CD14-positive monocyte (primary cell): ENCODE measurements at regions not wholly inside any gene's neighbourhood (a gene's known extent, or its start where the extent isn't known, plus 50 kb on each side); places are given as distances from the start of the nearest gene placed in this dataset.

Source experiments
- DNase-seq, 3 donors: peaks; one replicate each; pipeline ENCODE4 v3.0.0-alpha.2; 2011 to 2022
- H2AFZ ChIP-seq: 2 replicates; pipeline ENCODE4 v1.6.0; 2012; ENCODE audit warnings: mild to moderate bottlenecking, low read depth, low read length, inconsistent platforms; ENCODE audit not compliant: insufficient read depth, poor library complexity, severe bottlenecking
- H3K27ac ChIP-seq, 2 donors: 1 replicate in 1 of 2; 2 replicates in 1 of 2; pipeline ENCODE4 v1.5.1; 2012 to 2013; ENCODE audit warnings: low read length in 2 of 2, control low read depth in 1 of 2, inconsistent platforms in 1 of 2, low read depth in 1 of 2, mild to moderate bottlenecking in 1 of 2
- H3K27me3 ChIP-seq, 2 donors: one replicate each; pipeline versions ENCODE4 v1.6.0 to v1.6.1; 2011 to 2013; ENCODE audit warnings: low read length in 2 of 2; ENCODE audit not compliant: control insufficient read depth in 2 of 2, insufficient read depth in 2 of 2
- H3K36me3 ChIP-seq, 2 donors: replicated peaks in 1 of 2; 1 replicate in 1 of 2; 2 replicates in 1 of 2; pipeline versions ENCODE4 v1.5.1 to v1.6.1; 2012 to 2013; ENCODE audit warnings: low read length in 2 of 2, control low read depth in 1 of 2, inconsistent platforms in 1 of 2, mild to moderate bottlenecking in 1 of 2; ENCODE audit not compliant: insufficient read depth in 2 of 2, control insufficient read depth in 1 of 2
- H3K4me1 ChIP-seq, 2 donors: 1 replicate in 1 of 2; 2 replicates in 1 of 2; pipeline versions ENCODE4 v1.5.1 to v1.6.1; 2012 to 2013; ENCODE audit warnings: low read length in 2 of 2, control low read depth in 1 of 2, inconsistent platforms in 1 of 2, mild to moderate bottlenecking in 1 of 2, moderate library complexity in 1 of 2; ENCODE audit not compliant: insufficient read depth in 2 of 2, control insufficient read depth in 1 of 2
- H3K4me2 ChIP-seq: replicated peaks from 2 replicates; pipeline ENCODE3; 2012; ENCODE audit warnings: low read length, moderate library complexity, mild to moderate bottlenecking; ENCODE audit not compliant: poor library complexity, severe bottlenecking; ENCODE audit errors: extremely low read depth
- H3K4me3 ChIP-seq, 3 experiments: fragments of 200-600 bp in 1 of 3; sonication (generic) in 1 of 3; replicated peaks in 1 of 3; 1 replicate in 2 of 3; 2 replicates in 1 of 3; pipeline ENCODE4 v1.5.1; 2011 to 2013; ENCODE audit warnings: low read length in 3 of 3, mild to moderate bottlenecking in 3 of 3, control low read depth in 2 of 3, low read depth in 2 of 3, inconsistent platforms in 1 of 3, moderate library complexity in 1 of 3
- H3K79me2 ChIP-seq: 2 replicates; pipeline ENCODE4 v1.6.0; 2012; ENCODE audit warnings: mild to moderate bottlenecking, control low read depth, inconsistent platforms, low read length, moderate library complexity; ENCODE audit not compliant: insufficient read depth
- H3K9ac ChIP-seq: 2 replicates; pipeline ENCODE4 v1.6.0; 2017; ENCODE audit warnings: low read length, mild to moderate bottlenecking; ENCODE audit not compliant: insufficient read depth, poor library complexity, severe bottlenecking
- H3K9me3 ChIP-seq, 2 donors: replicated peaks in 1 of 2; 1 replicate in 1 of 2; 2 replicates in 1 of 2; pipeline versions ENCODE4 v1.5.1 to v1.6.1; 2012 to 2013; ENCODE audit warnings: low read length in 2 of 2, control low read depth in 1 of 2; ENCODE audit not compliant: control insufficient read depth in 1 of 2, insufficient read depth in 1 of 2
- H4K20me1 ChIP-seq: 2 replicates; pipeline ENCODE4 v1.6.0; 2012; ENCODE audit warnings: mild to moderate bottlenecking, low read length, control low read depth, moderate library complexity; ENCODE audit not compliant: insufficient read depth
- H3K27ac Mint-ChIP-seq, 7 donors: one replicate each; pipeline ENCODE4 v1.8.0; 2020; ENCODE audit warnings: mild to moderate bottlenecking in 7 of 7, mixed read lengths in 7 of 7, moderate library complexity in 6 of 7, inconsistent platforms in 2 of 7
- H3K27me3 Mint-ChIP-seq, 3 donors: one replicate each; pipeline ENCODE4 v1.8.0; 2021 to 2022; ENCODE audit warnings: low read depth in 3 of 3, mild to moderate bottlenecking in 3 of 3, mixed read lengths in 3 of 3, moderate library complexity in 3 of 3, inconsistent platforms in 1 of 3
- H3K36me3 Mint-ChIP-seq, 2 donors: one replicate each; pipeline ENCODE4 v1.8.0; 2020; ENCODE audit warnings: mixed read lengths in 2 of 2, inconsistent platforms in 1 of 2, mild to moderate bottlenecking in 1 of 2
- H3K4me1 Mint-ChIP-seq: one replicate; pipeline ENCODE4 v1.8.0; 2020; ENCODE audit warnings: mild to moderate bottlenecking, mixed read lengths
- H3K4me3 Mint-ChIP-seq, 2 donors: one replicate each; pipeline ENCODE4 v1.8.0; 2020; ENCODE audit warnings: mild to moderate bottlenecking in 2 of 2, mixed read lengths in 2 of 2, moderate library complexity in 1 of 2
- H3K9me3 Mint-ChIP-seq, 7 donors: one replicate each; pipeline ENCODE4 v1.8.0; 2020 to 2022; ENCODE audit warnings: mixed read lengths in 7 of 7, mild to moderate bottlenecking in 6 of 7, moderate library complexity in 6 of 7, inconsistent platforms in 2 of 7
- CTCF ChIP-seq: fragments of 200-600 bp; IDR thresholded peaks from one replicate; pipeline ENCODE4 v1.8.0; 2022; ENCODE audit warnings: antibody characterized with exemption, mild to moderate bottlenecking
- WGBS: methylation state at CpG from one replicate; pipeline ENCODE4 v1.1.5; 2013; ENCODE audit warnings: missing lambda C conversion rate; ENCODE audit not compliant: insufficient coverage; 5-methylcytosine and 5-hydroxymethylcytosine counted together
- intact Hi-C, 2 donors: fragments of 100-400 bp; cut with micrococcal nuclease; formaldehyde crosslinking; loops; one replicate each; pipeline versions ENCODE4 v1.15.0 to v1.15.1; 2023

- WGBS, result no CpG with 5 or more reads among the region's 2 CpGs
Measured at GRCh38 chr20:11780765-11781369, 136.8 kb upstream of the BTBD3 start.

GRCh38 chr20:11783102-11783850 is 134.4 kb upstream of the BTBD3 start:
- no peaks in the 10 kb centered on the region for H3K9me3 Mint-ChIP-seq
- Histone ChIP-seq H3K4me2 (no peak overlapping the region), H3K9ac (no peak overlapping the region), H3K4me3 (no peak overlapping the region), H3K36me3 (no peaks in the 10 kb centered on the region), H3K27ac (no peak overlapping the region), H4K20me1 (no peaks in the 10 kb centered on the region), H3K79me2 (no peaks in the 10 kb centered on the region), H3K9me3 (no peaks in the 10 kb centered on the region), H2AFZ (no peak overlapping the region), H3K4me1 (no peaks in the 10 kb centered on the region), H3K27me3 (no peaks in the 10 kb centered on the region)
- no peak overlapping the region for H3K4me3 Mint-ChIP-seq
- DNase-seq, result no peak
- 100% methylated on average over 2 of the region's 6 CpGs for WGBS
- H3K4me1 Mint-ChIP-seq, result peaks cover 4% of the 10 kb centered on the region
- no peaks in the 10 kb centered on the region for H3K36me3 Mint-ChIP-seq
- peaks cover 0 to 1% (median 0%) of the 10 kb centered on the region in 3 donors for H3K27me3 Mint-ChIP-seq
- no peak for TF ChIP-seq CTCF
- no peak overlapping the region for H3K27ac Mint-ChIP-seq
- intact Hi-C loops, result no loop called here

More at GRCh38 chr20:11780765-11781369, 136.8 kb upstream of the BTBD3 start:
- TF ChIP-seq CTCF, result no peak
- H3K27ac ChIP-seq, result no peak overlapping the region
- no peaks in the 10 kb centered on the region for H3K36me3 ChIP-seq
- no peaks in the 10 kb centered on the region for H3K9me3 ChIP-seq
- no peak overlapping the region for H3K9ac ChIP-seq
- Mint-ChIP-seq H3K4me3 (no peak overlapping the region), H3K9me3 (no peaks in the 10 kb centered on the region), H3K4me1 (peaks cover 6% of the 10 kb centered on the region), H3K36me3 (no peaks in the 10 kb centered on the region), H3K27me3 (peaks cover 0 to 1% (median 1%) of the 10 kb centered on the region in 3 donors), H3K27ac (no peak overlapping the region)
- no peak overlapping the region for H2AFZ ChIP-seq
- H3K79me2 ChIP-seq, result no peaks in the 10 kb centered on the region
- H3K4me3 ChIP-seq, result no peak overlapping the region
- H3K27me3 ChIP-seq, result no peaks in the 10 kb centered on the region
- H3K4me2 ChIP-seq, result no peak overlapping the region
- DNase-seq, result no peak
- H3K4me1 ChIP-seq, result no peaks in the 10 kb centered on the region
- intact Hi-C loops, result no loop called here
- no peaks in the 10 kb centered on the region for H4K20me1 ChIP-seq
